Motor neuron (in vitro differentiated cells): ENCODE measurements at regions not wholly inside any gene's neighbourhood (a gene's known extent, or its start where the extent isn't known, plus 50 kb on each side); places are given as distances from the start of the nearest gene placed in this dataset.
"Not testable (repeated sequence)": the region's sequence is repeated elsewhere in the genome, so short reads cannot be mapped to it uniquely, and the experiment has no call there.

Experiments used
- ATAC-seq, 8 experiments: fragments of 200-7000 bp; cut with Tn5 transposase; replicated peaks in 6 of 8; 2 replicates each; pipeline ENCODE4 v1.8.0; 2021; ENCODE audit warnings: mild to moderate bottlenecking in 8 of 8, moderate library complexity in 8 of 8
- H3K27ac ChIP-seq, 2 donors: fragments of 250-450 bp; sonication (Bioruptor Pico); 2 replicates each; pipeline ENCODE4 v1.9.0; 2021; ENCODE audit warnings: antibody characterized with exemption in 2 of 2, mild to moderate bottlenecking in 2 of 2, moderate library complexity in 1 of 2
- H3K4me1 ChIP-seq, 2 donors: fragments of 250-450 bp; sonication (Bioruptor Pico); replicated peaks in 1 of 2; 2 replicates each; pipeline ENCODE4 v1.6.1; 2021; ENCODE audit warnings: antibody characterized with exemption in 2 of 2, mild to moderate bottlenecking in 2 of 2, moderate library complexity in 1 of 2
- H3K4me3 ChIP-seq, 5 donors: fragments of 250-450 bp; sonication (Bioruptor Pico); 2 replicates each; pipeline ENCODE4 v1.9.0; 2021; ENCODE audit warnings: antibody characterized with exemption in 5 of 5, mild to moderate bottlenecking in 5 of 5, moderate library complexity in 4 of 5
- WGBS, 10 experiments: fragments of 450-650 bp; shearing (Covaris generic); methylation state at CpG; one replicate each; pipeline ENCODE4 v1.0.0; 2022; 5-methylcytosine and 5-hydroxymethylcytosine counted together
- in situ Hi-C, 9 experiments: fragments of 400-800 bp; cut with MboI; loops; one replicate each; pipeline ENCODE4 v1.15.0; 2021; ENCODE audit warnings: low sequenced_read_pairs in 9 of 9, low pct_unique_long_range_greater_than_20kb in 2 of 9; ENCODE audit not compliant: unreplicated experiment in 9 of 9

- H3K4me1 ChIP-seq = peaks cover 0 to 3% of the 10 kb centered on the region in 2 donors
- H3K4me3 ChIP-seq = no peak overlapping the region
- H3K27ac ChIP-seq = no peak overlapping the region
- WGBS, 10 experiments = 45 to 100% (median 67%) methylated on average over 1 to 2 of the region's 2 CpGs; no CpG with 5 or more reads in 1 of the 10 experiments
- ATAC-seq = peak in 4 of 8 experiments; percentile 15 to 94 (median 70)
- in situ Hi-C loops = no loop called here
Measured at GRCh38 chr6:79150733-79151132, 72.7 kb upstream of the PHIP start.

- Histone ChIP-seq H3K4me1 (peaks cover 0 to 3% of the 10 kb centered on the region in 2 donors), H3K27ac (no peak overlapping the region), H3K4me3 (no peak overlapping the region)
- in situ Hi-C loops = no loop called here
- no peak for ATAC-seq
- 42 to 100% (median 92%) methylated on average over 1 to 2 of the region's 2 CpGs for WGBS, 10 experiments
Measured at GRCh38 chr6:79149884-79150283, 71.8 kb upstream of the PHIP start.

- in situ Hi-C loops = no loop called here
Measured at GRCh38 chr6:79146421-79146820, 68.4 kb upstream of the PHIP start.

GRCh38 chr6:79145301-79145700, 67.2 kb upstream of the PHIP start:
- in situ Hi-C loops = no loop called here
- H3K4me3 ChIP-seq = no peak overlapping the region
- H3K4me1 ChIP-seq = no peaks in the 10 kb centered on the region
- ATAC-seq = no peak
- no peak overlapping the region for H3K27ac ChIP-seq

More at GRCh38 chr6:79146421-79146820, 68.4 kb upstream of the PHIP start:
- 33 to 82% (median 58%) methylated on average over 1 of the region's 1 CpG; no CpG with 5 or more reads in 4 of the 10 experiments for WGBS, 10 experiments
- H3K27ac ChIP-seq = no peak overlapping the region
- ATAC-seq = no peak
- H3K4me3 ChIP-seq = no peak overlapping the region
- no peaks in the 10 kb centered on the region for H3K4me1 ChIP-seq

- no peak for ATAC-seq
- no peak overlapping the region for H3K27ac ChIP-seq
- in situ Hi-C loops = no loop called here
- WGBS, 10 experiments = 0 to 100% (median 56%) methylated on average over 1 to 2 of the region's 2 CpGs; no CpG with 5 or more reads in 1 of the 10 experiments
- no peak overlapping the region for H3K4me3 ChIP-seq
- H3K4me1 ChIP-seq = no peaks in the 10 kb centered on the region
Measured at GRCh38 chr6:79143320-79143898, 65.4 kb upstream of the PHIP start.

- in situ Hi-C loops = no loop called here
- no peak for ATAC-seq
- H3K4me3 ChIP-seq = no peak overlapping the region
- 0 to 100% (median 77%) methylated on average over 1 of the region's 1 CpG; no CpG with 5 or more reads in 2 of the 10 experiments for WGBS, 10 experiments
- H3K4me1 ChIP-seq = no peaks in the 10 kb centered on the region
- H3K27ac ChIP-seq = no peak overlapping the region
Measured at GRCh38 chr6:79138146-79138545, 60.1 kb upstream of the PHIP start.

GRCh38 chr6:79137671-79138070, 59.6 kb upstream of the PHIP start:
- in situ Hi-C loops = no loop called here
- 0 to 100% (median 40%) methylated on average over 1 to 2 of the region's 2 CpGs; no CpG with 5 or more reads in 2 of the 10 experiments for WGBS, 10 experiments

GRCh38 chr6:79135973-79136470, 58.0 kb upstream of the PHIP start:
- Histone ChIP-seq H3K4me3 (no peak overlapping the region), H3K27ac (no peak overlapping the region), H3K4me1 (no peaks in the 10 kb centered on the region)
- in situ Hi-C loops = no loop called here
- no peak for ATAC-seq

More at GRCh38 chr6:79137671-79138070, 59.6 kb upstream of the PHIP start:
- peak in 2 of 8 experiments; percentile 52 to 57 for ATAC-seq
- Histone ChIP-seq H3K4me3 (no peak overlapping the region), H3K4me1 (no peaks in the 10 kb centered on the region), H3K27ac (no peak overlapping the region)

GRCh38 chr6:79134699-79135474, 56.8 kb upstream of the PHIP start:
- Histone ChIP-seq H3K4me1 (no peaks in the 10 kb centered on the region), H3K27ac (no peak overlapping the region), H3K4me3 (no peak overlapping the region)
- WGBS, 10 experiments = 20 to 83% (median 80%) methylated on average over 1 to 2 of the region's 2 CpGs; no CpG with 5 or more reads in 5 of the 10 experiments
- ATAC-seq = no peak
- in situ Hi-C loops = no loop called here

- in situ Hi-C loops = no loop called here
- Histone ChIP-seq H3K27ac (no peak overlapping the region), H3K4me1 (no peaks in the 10 kb centered on the region), H3K4me3 (no peak overlapping the region)
- WGBS, 10 experiments = 8 to 95% (median 33%) methylated on average over 1 to 3 of the region's 3 CpGs; no CpG with 5 or more reads in 2 of the 10 experiments
- ATAC-seq = no peak
Measured at GRCh38 chr6:79133173-79133572, 55.1 kb upstream of the PHIP start.

- in situ Hi-C loops, ATAC-seq, H3K4me3 ChIP-seq, H3K27ac ChIP-seq, H3K4me1 ChIP-seq: not testable (repeated sequence)
- WGBS, 10 experiments = 0 to 89% (median 73%) methylated on average over 1 of the region's 1 CpG; no CpG with 5 or more reads in 5 of the 10 experiments
Measured at GRCh38 chr6:79131220-79131619, 53.2 kb upstream of the PHIP start.
